ENCODE measurements at regions not wholly inside any gene's neighbourhood (a gene's known extent, or its start where the extent isn't known, plus 50 kb on each side); places are given as distances from the start of the nearest gene placed in this dataset.

- Histone ChIP-seq H3K4me2 (ENCODE audit: low read length) (no peak overlapping the region), H3K27ac (ENCODE audit: low read length) (no peak overlapping the region), H4K20me1 (ENCODE audit: insufficient read depth, low read length) (no peaks in the 10 kb centered on the region), H3K4me3 (ENCODE audit: low read length) (no peak overlapping the region), H3K27me3 (ENCODE audit: low read depth, low read length) (no peaks in the 10 kb centered on the region), H3K36me3 (replicated peaks; ENCODE audit: low read depth, low read length) (no peaks in the 10 kb centered on the region), H3K9me3 (ENCODE audit: insufficient read depth, low read length) (no peaks in the 10 kb centered on the region), H3K9ac (ENCODE audit: low read length) (no peak overlapping the region), H3K4me1 (ENCODE audit: low read length) (no peaks in the 10 kb centered on the region), H3K79me2 (ENCODE audit: low read length) (no peaks in the 10 kb centered on the region), H2AFZ (ENCODE audit: low read depth, low read length) (no peak overlapping the region)
- TF ChIP-seq EZH2phosphoT487 (IDR thresholded peaks at IDR 0.05; ENCODE audit: low read depth): no peak
- TF ChIP-seq, protein P1, sequence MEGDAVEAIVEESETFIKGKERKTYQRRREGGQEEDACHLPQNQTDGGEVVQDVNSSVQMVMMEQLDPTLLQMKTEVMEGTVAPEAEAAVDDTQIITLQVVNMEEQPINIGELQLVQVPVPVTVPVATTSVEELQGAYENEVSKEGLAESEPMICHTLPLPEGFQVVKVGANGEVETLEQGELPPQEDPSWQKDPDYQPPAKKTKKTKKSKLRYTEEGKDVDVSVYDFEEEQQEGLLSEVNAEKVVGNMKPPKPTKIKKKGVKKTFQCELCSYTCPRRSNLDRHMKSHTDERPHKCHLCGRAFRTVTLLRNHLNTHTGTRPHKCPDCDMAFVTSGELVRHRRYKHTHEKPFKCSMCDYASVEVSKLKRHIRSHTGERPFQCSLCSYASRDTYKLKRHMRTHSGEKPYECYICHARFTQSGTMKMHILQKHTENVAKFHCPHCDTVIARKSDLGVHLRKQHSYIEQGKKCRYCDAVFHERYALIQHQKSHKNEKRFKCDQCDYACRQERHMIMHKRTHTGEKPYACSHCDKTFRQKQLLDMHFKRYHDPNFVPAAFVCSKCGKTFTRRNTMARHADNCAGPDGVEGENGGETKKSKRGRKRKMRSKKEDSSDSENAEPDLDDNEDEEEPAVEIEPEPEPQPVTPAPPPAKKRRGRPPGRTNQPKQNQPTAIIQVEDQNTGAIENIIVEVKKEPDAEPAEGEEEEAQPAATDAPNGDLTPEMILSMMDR (IDR thresholded peaks at IDR 0.05; ENCODE audit: low read depth, low read length): no peak
These were observed 258.9 kb upstream of the TRIB2 start for GRCh38 chr2:12457831-12458230.

- Histone ChIP-seq H3K36me3 (replicated peaks; ENCODE audit: low read depth, low read length) (no peaks in the 10 kb centered on the region), H3K9me3 (ENCODE audit: insufficient read depth, low read length) (no peaks in the 10 kb centered on the region), H3K4me2 (ENCODE audit: low read length) (no peak overlapping the region), H3K27ac (ENCODE audit: low read length) (no peak overlapping the region), H2AFZ (ENCODE audit: low read depth, low read length) (no peak overlapping the region), H3K27me3 (ENCODE audit: low read depth, low read length) (no peaks in the 10 kb centered on the region), H3K79me2 (ENCODE audit: low read length) (no peaks in the 10 kb centered on the region), H3K4me1 (ENCODE audit: low read length) (no peaks in the 10 kb centered on the region), H4K20me1 (ENCODE audit: insufficient read depth, low read length) (no peaks in the 10 kb centered on the region), H3K9ac (ENCODE audit: low read length) (no peak overlapping the region), H3K4me3 (ENCODE audit: low read length) (no peak overlapping the region)
- TF ChIP-seq EZH2phosphoT487 (IDR thresholded peaks at IDR 0.05; ENCODE audit: low read depth): no peak
- TF ChIP-seq, protein P1 (IDR thresholded peaks at IDR 0.05; ENCODE audit: low read depth, low read length): no peak
These were observed 253.5 kb upstream of the TRIB2 start for GRCh38 chr2:12463189-12463588.

DNA sequence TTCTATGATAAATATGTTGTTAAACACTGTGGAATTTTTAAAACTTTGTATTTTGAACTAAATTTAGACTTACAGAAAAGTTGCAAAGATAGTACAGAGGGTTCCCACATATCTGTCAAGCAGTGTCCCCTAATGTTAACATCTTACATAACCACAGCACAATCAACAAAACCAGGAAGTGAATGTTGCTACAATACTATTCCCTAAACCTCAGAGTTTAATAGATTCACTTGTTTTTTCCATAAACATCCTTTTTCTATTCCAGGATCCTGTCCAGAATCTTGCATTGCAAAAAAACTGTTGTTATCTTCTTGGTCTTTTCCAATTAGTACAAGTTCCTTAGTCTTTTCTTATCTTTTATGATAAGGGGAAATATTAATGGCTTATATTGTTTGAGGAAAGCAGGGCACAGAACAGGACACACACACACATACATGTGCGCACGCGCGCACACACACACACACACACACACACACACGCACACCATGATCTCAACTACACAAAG is 251.1 kb upstream of the TRIB2 start:
- no peaks in the 10 kb centered on the region for H3K27me3 ChIP-seq (ENCODE audit: low read depth, low read length)
- no peaks in the 10 kb centered on the region for H3K36me3 ChIP-seq (replicated peaks; ENCODE audit: low read depth, low read length)
- no peaks in the 10 kb centered on the region for H3K9me3 ChIP-seq (ENCODE audit: insufficient read depth, low read length)
- no peaks in the 10 kb centered on the region for H3K79me2 ChIP-seq (ENCODE audit: low read length)
- TF ChIP-seq, protein P1 (IDR thresholded peaks at IDR 0.05; ENCODE audit: low read depth, low read length): no peak
- no peak for TF ChIP-seq EZH2phosphoT487 (IDR thresholded peaks at IDR 0.05; ENCODE audit: low read depth)
- H3K4me3 ChIP-seq (ENCODE audit: low read length): no peak overlapping the region
- no peaks in the 10 kb centered on the region for H3K4me1 ChIP-seq (ENCODE audit: low read length)
- H3K9ac ChIP-seq (ENCODE audit: low read length): no peak overlapping the region
- no peak overlapping the region for H2AFZ ChIP-seq (ENCODE audit: low read depth, low read length)
- no peak overlapping the region for H3K4me2 ChIP-seq (ENCODE audit: low read length)
- no peaks in the 10 kb centered on the region for H4K20me1 ChIP-seq (ENCODE audit: insufficient read depth, low read length)
- no peak overlapping the region for H3K27ac ChIP-seq (ENCODE audit: low read length)

DNA sequence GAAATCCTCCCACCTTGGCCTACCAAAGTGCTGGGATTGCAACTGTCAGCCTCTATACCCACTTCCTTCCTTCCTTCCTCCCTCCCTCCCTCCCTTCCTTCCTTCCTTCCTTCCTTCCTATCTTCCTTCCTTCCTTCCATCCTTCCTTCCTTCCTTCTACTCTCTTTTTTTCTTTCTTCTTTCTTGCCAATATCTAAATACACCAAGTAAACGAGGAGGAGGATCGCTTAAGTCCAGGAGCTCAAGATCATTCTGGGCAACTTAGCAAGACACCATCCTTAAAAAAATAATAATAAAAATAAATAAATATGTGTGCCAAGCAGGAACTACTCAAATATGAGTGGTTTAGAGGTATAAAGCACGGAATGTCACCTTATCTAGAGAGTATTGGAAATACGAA is 249.4 kb upstream of the TRIB2 start:
- TF ChIP-seq EZH2phosphoT487 (IDR thresholded peaks at IDR 0.05; ENCODE audit: low read depth): no peak
- H3K4me1 ChIP-seq (ENCODE audit: low read length): no peaks in the 10 kb centered on the region
- H2AFZ ChIP-seq (ENCODE audit: low read depth, low read length): no peak overlapping the region
- H3K27ac ChIP-seq (ENCODE audit: low read length): no peak overlapping the region
- H4K20me1 ChIP-seq (ENCODE audit: insufficient read depth, low read length): no peaks in the 10 kb centered on the region
- no peak overlapping the region for H3K4me2 ChIP-seq (ENCODE audit: low read length)
- no peaks in the 10 kb centered on the region for H3K36me3 ChIP-seq (replicated peaks; ENCODE audit: low read depth, low read length)
- H3K4me3 ChIP-seq (ENCODE audit: low read length): no peak overlapping the region
- no peaks in the 10 kb centered on the region for H3K79me2 ChIP-seq (ENCODE audit: low read length)
- no peaks in the 10 kb centered on the region for H3K9me3 ChIP-seq (ENCODE audit: insufficient read depth, low read length)
- no peaks in the 10 kb centered on the region for H3K27me3 ChIP-seq (ENCODE audit: low read depth, low read length)
- H3K9ac ChIP-seq (ENCODE audit: low read length): no peak overlapping the region
